NCI-H345 treated with DMSO at 0.1 percent for 48 hours (cell line): ENCODE measurements at regions not wholly inside any gene's neighbourhood (a gene's known extent, or its start where the extent isn't known, plus 50 kb on each side); places are given as distances from the start of the nearest gene placed in this dataset.

Experiments
- DNase-seq: peaks from one replicate; lab custom pipeline; 2025; ENCODE audit not compliant: unreplicated experiment; lab: John Stamatoyannopoulos, UW

- DNase-seq, result no peak
Measured at GRCh38 chr7:85525676-85526075, 338.8 kb upstream of the SEMA3D start.

- no peak for DNase-seq
Measured at GRCh38 chr7:85522070-85522469, 335.2 kb upstream of the SEMA3D start.

GRCh38 chr7:85521108-85521694 lies 334.3 kb upstream of the SEMA3D start:
- no peak for DNase-seq

- no peak for DNase-seq
Measured at GRCh38 chr7:85520175-85520574, 333.3 kb upstream of the SEMA3D start.

GRCh38 chr7:85516675-85517074 lies 329.8 kb upstream of the SEMA3D start:
- no peak for DNase-seq

- no peak for DNase-seq
Measured at GRCh38 chr7:85512790-85513189, 325.9 kb upstream of the SEMA3D start.

GRCh38 chr7:85510287-85510686 lies 323.4 kb upstream of the SEMA3D start:
- no peak for DNase-seq

- no peak for DNase-seq
Measured at GRCh38 chr7:85509476-85509875, 322.6 kb upstream of the SEMA3D start.

- no peak for DNase-seq
Measured at GRCh38 chr7:85508642-85509410, 322.0 kb upstream of the SEMA3D start.

GRCh38 chr7:85498031-85498430 lies 311.2 kb upstream of the SEMA3D start:
- no peak for DNase-seq

- no peak for DNase-seq
Measured at GRCh38 chr7:85489498-85489897, 302.6 kb upstream of the SEMA3D start.

- DNase-seq, result no peak
Measured at GRCh38 chr7:85488406-85488805, 301.6 kb upstream of the SEMA3D start.

- no peak for DNase-seq
Measured at GRCh38 chr7:85483177-85483576, 296.3 kb upstream of the SEMA3D start.

GRCh38 chr7:85480666-85481065 lies 293.8 kb upstream of the SEMA3D start:
- DNase-seq, result no peak

GRCh38 chr7:85479918-85480643 lies 293.2 kb upstream of the SEMA3D start:
- DNase-seq, result no peak

- no peak for DNase-seq
Measured at GRCh38 chr7:85478530-85478929, 291.7 kb upstream of the SEMA3D start.

GRCh38 chr7:85475476-85475875 lies 288.6 kb upstream of the SEMA3D start:
- DNase-seq, result no peak

- DNase-seq, result no peak
Measured at GRCh38 chr7:85475071-85475470, 288.2 kb upstream of the SEMA3D start.

GRCh38 chr7:85474234-85474633 lies 287.4 kb upstream of the SEMA3D start:
- DNase-seq, result no peak

- DNase-seq, result no peak
Measured at GRCh38 chr7:85471740-85472139, 284.9 kb upstream of the SEMA3D start.

GRCh38 chr7:85471307-85471706 lies 284.5 kb upstream of the SEMA3D start:
- no peak for DNase-seq

GRCh38 chr7:85469446-85470010 lies 282.7 kb upstream of the SEMA3D start:
- DNase-seq, result no peak
